ENCODE measurements at regions not wholly inside any gene's neighbourhood (a gene's known extent, or its start where the extent isn't known, plus 50 kb on each side); places are given as distances from the start of the nearest gene placed in this dataset.

DNA sequence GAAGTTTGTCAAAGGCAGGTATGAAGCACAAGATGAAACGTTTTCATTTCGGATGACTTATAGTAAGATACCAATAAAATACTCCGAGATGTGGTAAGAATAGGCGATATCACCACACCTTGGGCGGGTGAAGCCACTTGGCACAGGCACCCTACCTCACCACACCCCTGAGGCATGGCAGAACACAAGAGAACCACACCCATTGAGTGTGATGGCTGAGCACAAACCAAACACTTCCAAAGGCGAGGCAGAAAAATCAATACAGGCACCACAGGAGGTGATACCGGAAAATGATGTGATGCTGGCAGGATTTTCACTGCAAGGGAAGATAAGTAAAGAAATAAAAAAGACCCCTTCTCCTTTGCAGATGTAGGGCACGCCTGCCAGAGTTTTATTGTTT, 332.9 kb upstream of the PRDM1 start:
- no peaks in the 10 kb centered on the region for H3K36me3 Mint-ChIP-seq (ENCODE audit: low read depth)
- no peak overlapping the region for H3K27ac Mint-ChIP-seq
- ATAC-seq (ENCODE audit: poor library complexity) (no peak), DNase-seq (no peak)
- Histone ChIP-seq H3K27me3 (ENCODE audit: control insufficient read depth in 1 of 2, insufficient read depth in 2 of 2, low read length in 2 of 2) (no peaks in the 10 kb centered on the region), H3K36me3 (ENCODE audit: insufficient read depth, low read length) (no peaks in the 10 kb centered on the region), H3K27ac (ENCODE audit: low read depth in 1 of 2, low read length in 2 of 2) (no peak overlapping the region), H3K4me3 (ENCODE audit: low read length) (no peak overlapping the region), H3K9me3 (ENCODE audit: control insufficient read depth in 1 of 2, insufficient read depth in 1 of 2, low read length in 2 of 2) (no peaks in the 10 kb centered on the region), H3K4me1 (ENCODE audit: insufficient read depth, low read length) (no peaks in the 10 kb centered on the region)
- TF ChIP-seq, protein P1, sequence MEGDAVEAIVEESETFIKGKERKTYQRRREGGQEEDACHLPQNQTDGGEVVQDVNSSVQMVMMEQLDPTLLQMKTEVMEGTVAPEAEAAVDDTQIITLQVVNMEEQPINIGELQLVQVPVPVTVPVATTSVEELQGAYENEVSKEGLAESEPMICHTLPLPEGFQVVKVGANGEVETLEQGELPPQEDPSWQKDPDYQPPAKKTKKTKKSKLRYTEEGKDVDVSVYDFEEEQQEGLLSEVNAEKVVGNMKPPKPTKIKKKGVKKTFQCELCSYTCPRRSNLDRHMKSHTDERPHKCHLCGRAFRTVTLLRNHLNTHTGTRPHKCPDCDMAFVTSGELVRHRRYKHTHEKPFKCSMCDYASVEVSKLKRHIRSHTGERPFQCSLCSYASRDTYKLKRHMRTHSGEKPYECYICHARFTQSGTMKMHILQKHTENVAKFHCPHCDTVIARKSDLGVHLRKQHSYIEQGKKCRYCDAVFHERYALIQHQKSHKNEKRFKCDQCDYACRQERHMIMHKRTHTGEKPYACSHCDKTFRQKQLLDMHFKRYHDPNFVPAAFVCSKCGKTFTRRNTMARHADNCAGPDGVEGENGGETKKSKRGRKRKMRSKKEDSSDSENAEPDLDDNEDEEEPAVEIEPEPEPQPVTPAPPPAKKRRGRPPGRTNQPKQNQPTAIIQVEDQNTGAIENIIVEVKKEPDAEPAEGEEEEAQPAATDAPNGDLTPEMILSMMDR (IDR thresholded peaks at IDR 0.05) = no peak
- CTCF ChIA-PET = no interaction called here
- no peaks in the 10 kb centered on the region for H3K27me3 Mint-ChIP-seq
- H3K4me1 Mint-ChIP-seq (ENCODE audit: low read depth) = no peaks in the 10 kb centered on the region
- POLR2A ChIA-PET = no interaction called here
- intact Hi-C loops (cut with DNase I, micrococcal nuclease) = no loop called here
- no peak overlapping the region for H3K4me3 Mint-ChIP-seq
- peaks cover 2% of the 10 kb centered on the region for H3K9me3 Mint-ChIP-seq

DNA sequence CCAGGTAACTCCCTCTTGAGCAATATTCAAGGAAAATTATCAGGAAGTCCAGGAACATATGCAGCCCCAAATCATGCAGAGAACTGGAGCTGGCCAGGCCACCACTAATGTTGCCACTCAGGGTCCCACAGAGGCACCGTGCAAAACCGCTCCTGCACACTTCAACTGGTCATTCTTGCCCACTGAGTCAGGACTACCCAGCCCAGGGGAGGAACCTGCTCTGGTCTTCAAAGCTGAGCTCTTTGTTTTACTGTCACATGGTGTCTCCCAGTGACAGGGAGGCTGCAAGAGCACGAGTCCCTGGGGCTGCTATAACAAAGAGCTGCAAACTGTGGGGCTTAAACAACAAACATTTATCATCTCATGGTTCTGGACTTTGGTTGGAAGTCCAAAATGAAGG, 336.0 kb upstream of the PRDM1 start:
- no peaks in the 10 kb centered on the region for H3K9me3 ChIP-seq (ENCODE audit: control insufficient read depth in 1 of 2, insufficient read depth in 1 of 2, low read length in 2 of 2)
- no peaks in the 10 kb centered on the region for H3K4me1 ChIP-seq (ENCODE audit: insufficient read depth, low read length)
- no peak overlapping the region for H3K4me3 ChIP-seq (ENCODE audit: low read length)
- no peaks in the 10 kb centered on the region for H3K36me3 ChIP-seq (ENCODE audit: insufficient read depth, low read length)
- Mint-ChIP-seq H3K4me1 (ENCODE audit: low read depth) (no peaks in the 10 kb centered on the region), H3K27me3 (no peaks in the 10 kb centered on the region), H3K4me3 (no peak overlapping the region), H3K27ac (no peak overlapping the region), H3K36me3 (ENCODE audit: low read depth) (no peaks in the 10 kb centered on the region), H3K9me3 (peaks cover 2% of the 10 kb centered on the region)
- TF ChIP-seq, protein P1 (IDR thresholded peaks at IDR 0.05) = no peak
- no peak overlapping the region for H3K27ac ChIP-seq (ENCODE audit: low read depth in 1 of 2, low read length in 2 of 2)
- ATAC-seq (ENCODE audit: poor library complexity) = no peak
- POLR2A ChIA-PET = no interaction called here
- H3K27me3 ChIP-seq (ENCODE audit: control insufficient read depth in 1 of 2, insufficient read depth in 2 of 2, low read length in 2 of 2) = no peaks in the 10 kb centered on the region
- no peak for DNase-seq
- CTCF ChIA-PET = no interaction called here
- intact Hi-C loops (cut with DNase I, micrococcal nuclease) = no loop called here

DNA sequence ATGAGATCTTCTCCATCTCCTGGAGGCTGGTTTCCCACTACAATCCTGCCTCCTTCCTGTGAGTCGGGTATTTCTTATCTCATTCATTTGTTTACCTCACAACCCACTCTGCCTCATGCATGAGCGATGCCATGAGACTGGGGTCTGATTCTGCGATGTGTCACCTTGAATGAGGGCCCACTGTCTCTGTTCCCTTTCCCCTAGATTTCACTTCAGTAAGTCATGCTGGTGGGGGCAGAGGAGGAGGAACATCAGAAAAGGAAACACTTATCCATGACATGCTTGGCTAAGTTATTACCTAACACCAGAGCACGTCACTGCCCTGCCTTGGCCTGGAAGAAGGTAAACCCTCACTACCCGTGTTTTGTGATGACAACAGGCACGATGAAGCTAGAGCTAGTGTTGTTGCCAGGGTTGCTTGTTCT, 337.4 kb upstream of the PRDM1 start:
- Mint-ChIP-seq H3K27me3 (no peaks in the 10 kb centered on the region), H3K9me3 (peaks cover 2% of the 10 kb centered on the region), H3K4me1 (ENCODE audit: low read depth) (peaks cover 5% of the 10 kb centered on the region), H3K27ac (no peak overlapping the region), H3K36me3 (ENCODE audit: low read depth) (no peaks in the 10 kb centered on the region), H3K4me3 (no peak overlapping the region)
- no peak overlapping the region for H3K4me3 ChIP-seq (ENCODE audit: low read length)
- ChIA-PET POLR2A (no interaction called here), CTCF (no interaction called here)
- H3K9me3 ChIP-seq (ENCODE audit: control insufficient read depth in 1 of 2, insufficient read depth in 1 of 2, low read length in 2 of 2) = no peaks in the 10 kb centered on the region
- TF ChIP-seq, protein P1 (IDR thresholded peaks at IDR 0.05) = no peak
- intact Hi-C loops (cut with DNase I, micrococcal nuclease) = no loop called here
- no peaks in the 10 kb centered on the region for H3K36me3 ChIP-seq (ENCODE audit: insufficient read depth, low read length)
- peak in 2 of 14 experiments; percentile 44 to 63 for DNase-seq
- no peaks in the 10 kb centered on the region for H3K27me3 ChIP-seq (ENCODE audit: control insufficient read depth in 1 of 2, insufficient read depth in 2 of 2, low read length in 2 of 2)
- no peak overlapping the region for H3K27ac ChIP-seq (ENCODE audit: low read depth in 1 of 2, low read length in 2 of 2)
- no peak for ATAC-seq (ENCODE audit: poor library complexity)
- H3K4me1 ChIP-seq (ENCODE audit: insufficient read depth, low read length) = no peaks in the 10 kb centered on the region
